CD4-positive, alpha-beta memory T cell (primary cell): ENCODE measurements at regions not wholly inside any gene's neighbourhood (a gene's known extent, or its start where the extent isn't known, plus 50 kb on each side); places are given as distances from the start of the nearest gene placed in this dataset.

Source experiments
- CTCF ChIA-PET: fragments of 350-600 bp; sonication (Branson Sonifier 250); formaldehyde crosslinking; loops from one replicate; lab custom pipeline; 2021; ENCODE audit warnings: inconsistent platforms; ENCODE audit not compliant: partially characterized antibody; lab: Charles Lee
- POLR2A ChIA-PET: fragments of 350-600 bp; sonication (Branson Sonifier 250); formaldehyde crosslinking; loops from one replicate; lab custom pipeline; 2021; ENCODE audit not compliant: partially characterized antibody; lab: Charles Lee
- DNase-seq, 5 donors: peaks; one replicate each; pipeline versions ENCODE4 v3.0.0 to v3.0.0-alpha.2; 2020 to 2022; ENCODE audit warnings: mixed read lengths in 1 of 5
- H3K27ac ChIP-seq: one replicate; pipeline ENCODE4 v1.7.0; 2013; ENCODE audit warnings: low read depth, low read length
- H3K27me3 ChIP-seq: 2 replicates; pipeline ENCODE4 v1.7.0; 2013; ENCODE audit warnings: mild to moderate bottlenecking, low read length, moderate library complexity; ENCODE audit not compliant: insufficient read depth
- H3K36me3 ChIP-seq: 2 replicates; pipeline ENCODE4 v1.7.0; 2013; ENCODE audit warnings: mild to moderate bottlenecking, low read length, moderate library complexity; ENCODE audit not compliant: insufficient read depth
- H3K4me1 ChIP-seq: 2 replicates; pipeline ENCODE4 v1.7.0; 2013; ENCODE audit warnings: mild to moderate bottlenecking, low read length, moderate library complexity; ENCODE audit not compliant: insufficient read depth
- H3K4me3 ChIP-seq, 2 donors: one replicate each; pipeline ENCODE4 v1.7.0; 2013; ENCODE audit warnings: low read length in 2 of 2, mild to moderate bottlenecking in 1 of 2
- H3K9me3 ChIP-seq, 2 donors: one replicate each; pipeline ENCODE4 v1.7.0; 2013; ENCODE audit warnings: low read length in 2 of 2, control low read depth in 1 of 2; ENCODE audit not compliant: control insufficient read depth in 1 of 2
- H3K27ac Mint-ChIP-seq, 7 donors: one replicate each; pipeline ENCODE4 v1.8.0; 2020 to 2021; ENCODE audit warnings: mixed read lengths in 7 of 7, mild to moderate bottlenecking in 6 of 7, inconsistent platforms in 3 of 7, moderate library complexity in 3 of 7
- H3K27me3 Mint-ChIP-seq, 2 donors: one replicate each; pipeline ENCODE4 v1.8.0; 2020 to 2021; ENCODE audit warnings: mixed read lengths in 2 of 2
- H3K36me3 Mint-ChIP-seq, 2 donors: one replicate each; pipeline ENCODE4 v1.8.0; 2020 to 2021; ENCODE audit warnings: mixed read lengths in 2 of 2, inconsistent platforms in 1 of 2, mild to moderate bottlenecking in 1 of 2
- H3K4me1 Mint-ChIP-seq, 4 donors: one replicate each; pipeline ENCODE4 v1.8.0; 2020 to 2021; ENCODE audit warnings: mixed read lengths in 4 of 4, mild to moderate bottlenecking in 1 of 4
- H3K4me3 Mint-ChIP-seq, 8 donors: one replicate each; pipeline ENCODE4 v1.8.0; 2020 to 2021; ENCODE audit warnings: mixed read lengths in 8 of 8, mild to moderate bottlenecking in 7 of 8, moderate library complexity in 6 of 8, inconsistent platforms in 3 of 8
- H3K9me3 Mint-ChIP-seq, 8 donors: one replicate each; pipeline ENCODE4 v1.8.0; 2020 to 2021; ENCODE audit warnings: mixed read lengths in 8 of 8, mild to moderate bottlenecking in 5 of 8, inconsistent platforms in 3 of 8, moderate library complexity in 1 of 8
- intact Hi-C: fragments of 100-400 bp; cut with micrococcal nuclease; formaldehyde crosslinking; loops from one replicate; pipeline ENCODE4 v1.15.1; 2023

GRCh38 chr9:14967450-14968321, 57.5 kb upstream of the FREM1 start:
- intact Hi-C loops, result no loop called here
- Mint-ChIP-seq H3K4me3 (no peak overlapping the region), H3K9me3 (peaks cover 0 to 8% (median 0%) of the 10 kb centered on the region in 8 donors), H3K27ac (no peak overlapping the region), H3K27me3 (peaks cover 3 to 4% of the 10 kb centered on the region in 2 donors), H3K4me1 (no peaks in the 10 kb centered on the region), H3K36me3 (no peaks in the 10 kb centered on the region)
- Histone ChIP-seq H3K36me3 (no peaks in the 10 kb centered on the region), H3K27ac (no peak overlapping the region), H3K9me3 (no peaks in the 10 kb centered on the region), H3K4me3 (no peak overlapping the region), H3K27me3 (no peaks in the 10 kb centered on the region), H3K4me1 (no peaks in the 10 kb centered on the region)
- no peak for DNase-seq
- CTCF ChIA-PET, result no interaction called here
- POLR2A ChIA-PET, result no interaction called here

- POLR2A ChIA-PET, result no interaction called here
- peak overlapping the region in 1 of 8 donors; percentile 69 for H3K4me3 Mint-ChIP-seq
- no peak for DNase-seq
- H3K27ac ChIP-seq, result no peak overlapping the region
- H3K27ac Mint-ChIP-seq, result peak overlapping the region in 1 of 7 donors; percentile 52
- H3K27me3 ChIP-seq, result no peaks in the 10 kb centered on the region
- intact Hi-C loops, result no loop called here
- H3K4me1 ChIP-seq, result peaks cover 7% of the 10 kb centered on the region
- peaks cover 0 to 3% of the 10 kb centered on the region in 2 donors for H3K27me3 Mint-ChIP-seq
- no peaks in the 10 kb centered on the region for H3K36me3 ChIP-seq
- peaks cover 5 to 15% (median 8%) of the 10 kb centered on the region in 4 donors for H3K4me1 Mint-ChIP-seq
- no peaks in the 10 kb centered on the region for H3K36me3 Mint-ChIP-seq
- CTCF ChIA-PET, result no interaction called here
- H3K4me3 ChIP-seq, result no peak overlapping the region
- H3K9me3 ChIP-seq, result no peaks in the 10 kb centered on the region
- H3K9me3 Mint-ChIP-seq, result no peaks in the 10 kb centered on the region
Observed at GRCh38 chr9:14962193-14962882, 52.1 kb upstream of the FREM1 start.

- Histone ChIP-seq H3K36me3 (no peaks in the 10 kb centered on the region), H3K27me3 (no peaks in the 10 kb centered on the region), H3K27ac (no peak overlapping the region), H3K4me3 (no peak overlapping the region), H3K4me1 (peaks cover 7% of the 10 kb centered on the region), H3K9me3 (no peaks in the 10 kb centered on the region)
- DNase-seq, result no peak
- no peaks in the 10 kb centered on the region for H3K9me3 Mint-ChIP-seq
- no peaks in the 10 kb centered on the region for H3K36me3 Mint-ChIP-seq
- ChIA-PET CTCF (no interaction called here), POLR2A (no interaction called here)
- peak overlapping the region in 1 of 7 donors; percentile 77 for H3K27ac Mint-ChIP-seq
- intact Hi-C loops, result no loop called here
- peaks cover 5 to 15% (median 8%) of the 10 kb centered on the region in 4 donors for H3K4me1 Mint-ChIP-seq
- peaks cover 0 to 3% of the 10 kb centered on the region in 2 donors for H3K27me3 Mint-ChIP-seq
- H3K4me3 Mint-ChIP-seq, result peak overlapping the region in 4 of 8 donors; percentile 11 to 69 (median 54)
Observed at GRCh38 chr9:14961372-14962068, 51.3 kb upstream of the FREM1 start.

- no peaks in the 10 kb centered on the region for H3K36me3 ChIP-seq
- H3K27ac ChIP-seq, result no peak overlapping the region
- H3K27ac Mint-ChIP-seq, result no peak overlapping the region
- no peaks in the 10 kb centered on the region for H3K27me3 ChIP-seq
- no peak overlapping the region for H3K4me3 ChIP-seq
- no peaks in the 10 kb centered on the region for H3K9me3 Mint-ChIP-seq
- intact Hi-C loops, result no loop called here
- no peaks in the 10 kb centered on the region for H3K36me3 Mint-ChIP-seq
- H3K9me3 ChIP-seq, result no peaks in the 10 kb centered on the region
- no peak overlapping the region for H3K4me3 Mint-ChIP-seq
- ChIA-PET CTCF (no interaction called here), POLR2A (no interaction called here)
- peaks cover 7% of the 10 kb centered on the region for H3K4me1 ChIP-seq
- peaks cover 0 to 3% of the 10 kb centered on the region in 2 donors for H3K27me3 Mint-ChIP-seq
- no peak for DNase-seq
- peaks cover 5 to 15% (median 8%) of the 10 kb centered on the region in 4 donors for H3K4me1 Mint-ChIP-seq
Observed at GRCh38 chr9:14960881-14961280, 50.7 kb upstream of the FREM1 start.
